ENCODE measurements at regions not wholly inside any gene's neighbourhood (a gene's known extent, or its start where the extent isn't known, plus 50 kb on each side); places are given as distances from the start of the nearest gene placed in this dataset.

GRCh38 chr3:141425523-141426233 lies 57.4 kb downstream of the ZBTB38 start:
- H3K27me3 ChIP-seq = no peaks in the 10 kb centered on the region
- no peaks in the 10 kb centered on the region for H3K9me3 ChIP-seq (ENCODE audit: low read depth)
- H3K27ac ChIP-seq = peak overlapping the region; percentile 88
- peaks cover 66% of the 10 kb centered on the region for H3K4me1 ChIP-seq (ENCODE audit: low read depth)
- no peak overlapping the region for H3K4me3 ChIP-seq
- no peak for DNase-seq (ENCODE audit: low read depth in 1 of 2, low spot score in 1 of 2)
- H3K36me3 ChIP-seq = no peaks in the 10 kb centered on the region
- TF ChIP-seq CTCF (IDR thresholded peaks at IDR 0.05; ENCODE audit: low read depth, low read length) = no peak

- no peaks in the 10 kb centered on the region for H3K27me3 ChIP-seq
- TF ChIP-seq CTCF (IDR thresholded peaks at IDR 0.05; ENCODE audit: low read depth, low read length) = no peak
- no peaks in the 10 kb centered on the region for H3K36me3 ChIP-seq
- H3K4me1 ChIP-seq (ENCODE audit: low read depth) = peaks cover 68% of the 10 kb centered on the region
- H3K9me3 ChIP-seq (ENCODE audit: low read depth) = no peaks in the 10 kb centered on the region
- H3K4me3 ChIP-seq = no peak overlapping the region
- DNase-seq (ENCODE audit: low read depth in 1 of 2, low spot score in 1 of 2) = peak; percentile 64 to 94
- peak overlapping the region; percentile 88 for H3K27ac ChIP-seq
Observed at GRCh38 chr3:141426404-141427034, 58.2 kb downstream of the ZBTB38 start.

GRCh38 chr3:141427764-141428163 lies 59.1 kb upstream of the RASA2 start:
- TF ChIP-seq CTCF (IDR thresholded peaks at IDR 0.05; ENCODE audit: low read depth, low read length) = no peak
- DNase-seq (ENCODE audit: low read depth in 1 of 2, low spot score in 1 of 2) = no peak
- peak overlapping the region; percentile 88 for H3K27ac ChIP-seq

GRCh38 chr3:141429371-141430035 lies 57.3 kb upstream of the RASA2 start:
- no peak overlapping the region for H3K4me3 ChIP-seq
- DNase-seq (ENCODE audit: low read depth in 1 of 2, low spot score in 1 of 2) = peak in 1 of 2 donors; percentile 59

More at GRCh38 chr3:141427764-141428163, 59.1 kb upstream of the RASA2 start:
- Histone ChIP-seq H3K9me3 (ENCODE audit: low read depth) (no peaks in the 10 kb centered on the region), H3K4me3 (no peak overlapping the region), H3K27me3 (no peaks in the 10 kb centered on the region), H3K36me3 (no peaks in the 10 kb centered on the region), H3K4me1 (ENCODE audit: low read depth) (peaks cover 70% of the 10 kb centered on the region)

GRCh38 chr3:141430316-141430715 lies 56.5 kb upstream of the RASA2 start:
- H3K27me3 ChIP-seq = no peaks in the 10 kb centered on the region
- no peak for DNase-seq (ENCODE audit: low read depth in 1 of 2, low spot score in 1 of 2)
- no peak for TF ChIP-seq CTCF (IDR thresholded peaks at IDR 0.05; ENCODE audit: low read depth, low read length)
- H3K4me1 ChIP-seq (ENCODE audit: low read depth) = peaks cover 52% of the 10 kb centered on the region
- no peak overlapping the region for H3K4me3 ChIP-seq
- H3K36me3 ChIP-seq = no peaks in the 10 kb centered on the region
- no peaks in the 10 kb centered on the region for H3K9me3 ChIP-seq (ENCODE audit: low read depth)
- H3K27ac ChIP-seq = peak overlapping the region; percentile 85

More at GRCh38 chr3:141429371-141430035, 57.3 kb upstream of the RASA2 start:
- Histone ChIP-seq H3K27ac (peak overlapping the region; percentile 85), H3K27me3 (no peaks in the 10 kb centered on the region), H3K9me3 (ENCODE audit: low read depth) (no peaks in the 10 kb centered on the region), H3K36me3 (no peaks in the 10 kb centered on the region), H3K4me1 (ENCODE audit: low read depth) (peaks cover 59% of the 10 kb centered on the region)
- no peak for TF ChIP-seq CTCF (IDR thresholded peaks at IDR 0.05; ENCODE audit: low read depth, low read length)
